Dedifferentiated amniotic fluid mesenchymal stem cell (primary cell): ENCODE measurements at regions not wholly inside any gene's neighbourhood (a gene's known extent, or its start where the extent isn't known, plus 50 kb on each side); places are given as distances from the start of the nearest gene placed in this dataset.

Experiments used
- DNase-seq: peaks from one replicate; pipeline ENCODE4 v3.0.0-alpha.2; 2016; ENCODE audit errors: extremely low spot score

DNA sequence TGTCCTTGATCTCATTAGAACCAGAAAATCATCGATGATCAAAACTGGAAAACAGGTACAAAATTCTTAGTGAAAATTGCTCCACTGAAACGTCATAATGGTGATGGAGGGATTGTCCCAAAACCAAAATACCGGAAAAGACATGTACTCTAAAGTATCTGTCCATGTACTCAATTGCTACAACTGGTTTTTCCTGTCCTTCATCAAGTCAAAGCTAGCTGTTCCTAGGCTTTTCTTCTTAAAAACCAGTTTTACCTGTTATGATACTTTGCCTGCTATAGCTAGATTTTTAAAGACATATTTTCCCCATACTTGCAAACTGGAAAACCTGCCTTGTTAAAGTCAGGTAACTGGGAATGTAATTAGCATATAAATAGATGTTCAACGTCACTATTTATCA lies 50.5 kb upstream of the LRRC1 start:
- no peak for DNase-seq

DNA sequence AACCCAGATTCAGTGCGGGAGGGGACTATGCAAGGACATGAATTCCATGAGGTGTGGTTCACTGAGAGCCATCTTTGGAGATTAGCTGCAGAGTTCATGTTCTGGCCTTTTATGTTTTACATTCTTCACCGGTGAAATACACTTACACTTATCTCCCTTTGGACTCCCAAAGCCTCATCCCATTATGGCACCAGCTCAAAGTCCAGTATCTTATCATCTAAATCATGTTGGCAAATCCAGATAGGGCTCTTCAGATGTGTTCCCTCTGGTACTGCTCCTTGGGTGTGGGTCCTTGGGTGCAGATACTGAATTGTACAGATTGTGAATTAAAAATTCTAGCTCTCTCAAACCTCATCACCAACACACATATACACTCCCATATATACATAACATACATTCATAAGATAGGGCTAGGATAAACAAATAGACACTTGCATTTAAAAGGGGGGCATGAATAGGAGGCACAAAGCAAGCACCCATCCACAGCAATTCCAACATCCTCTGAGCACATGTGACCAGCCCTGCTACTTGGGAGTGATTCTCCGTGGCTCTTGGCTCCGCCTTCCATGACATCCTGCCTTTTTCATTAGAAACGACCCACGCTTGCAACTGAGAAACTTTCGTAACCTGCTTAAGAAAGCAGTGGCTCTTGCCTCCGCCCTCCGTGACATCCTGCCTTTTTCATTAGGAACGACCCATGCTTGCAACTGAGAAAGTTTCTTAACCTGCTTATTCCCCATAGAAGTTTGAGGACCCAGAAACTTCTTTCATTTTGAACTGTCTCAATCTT lies 53.6 kb upstream of the LRRC1 start:
- DNase-seq, result no peak

DNA sequence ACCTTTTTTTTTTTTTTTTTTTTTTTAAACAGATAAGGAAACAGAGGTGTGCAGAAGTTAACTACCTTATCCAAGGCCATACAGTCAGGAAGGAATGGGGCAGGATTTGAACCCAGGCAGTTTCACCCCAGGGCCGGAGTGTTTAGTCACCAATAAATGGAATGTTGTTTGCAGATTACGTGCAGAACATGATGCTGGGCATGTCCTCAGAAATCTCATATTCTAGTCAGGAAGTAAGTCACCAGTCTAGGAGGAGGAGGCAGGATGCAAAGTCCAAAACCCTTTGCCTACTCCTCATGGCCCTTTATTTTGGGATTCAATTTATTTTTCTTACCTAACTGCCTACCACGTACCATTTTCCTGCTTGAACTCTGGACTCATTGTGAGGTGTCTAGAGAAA lies 57.1 kb upstream of the LRRC1 start:
- no peak for DNase-seq

DNA sequence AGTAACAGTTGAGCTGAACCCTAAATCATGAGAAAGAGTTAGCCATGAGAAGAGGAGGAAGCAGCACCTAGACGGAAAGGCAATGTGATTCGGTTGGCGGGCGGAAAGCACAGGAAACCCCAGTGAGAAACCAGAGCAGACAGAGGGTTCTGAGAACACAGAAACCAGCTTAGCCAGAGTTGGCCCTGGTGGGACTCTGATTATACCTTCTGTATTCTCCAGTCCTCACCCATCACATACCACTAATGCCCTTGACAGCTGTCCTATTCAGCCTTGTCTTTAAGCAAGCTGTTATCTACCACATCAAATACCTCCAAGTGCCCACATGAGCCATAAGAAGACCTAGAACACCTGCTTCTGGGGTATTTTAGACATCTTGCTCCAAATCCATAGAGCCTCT lies 58.9 kb upstream of the LRRC1 start:
- no peak for DNase-seq

DNA sequence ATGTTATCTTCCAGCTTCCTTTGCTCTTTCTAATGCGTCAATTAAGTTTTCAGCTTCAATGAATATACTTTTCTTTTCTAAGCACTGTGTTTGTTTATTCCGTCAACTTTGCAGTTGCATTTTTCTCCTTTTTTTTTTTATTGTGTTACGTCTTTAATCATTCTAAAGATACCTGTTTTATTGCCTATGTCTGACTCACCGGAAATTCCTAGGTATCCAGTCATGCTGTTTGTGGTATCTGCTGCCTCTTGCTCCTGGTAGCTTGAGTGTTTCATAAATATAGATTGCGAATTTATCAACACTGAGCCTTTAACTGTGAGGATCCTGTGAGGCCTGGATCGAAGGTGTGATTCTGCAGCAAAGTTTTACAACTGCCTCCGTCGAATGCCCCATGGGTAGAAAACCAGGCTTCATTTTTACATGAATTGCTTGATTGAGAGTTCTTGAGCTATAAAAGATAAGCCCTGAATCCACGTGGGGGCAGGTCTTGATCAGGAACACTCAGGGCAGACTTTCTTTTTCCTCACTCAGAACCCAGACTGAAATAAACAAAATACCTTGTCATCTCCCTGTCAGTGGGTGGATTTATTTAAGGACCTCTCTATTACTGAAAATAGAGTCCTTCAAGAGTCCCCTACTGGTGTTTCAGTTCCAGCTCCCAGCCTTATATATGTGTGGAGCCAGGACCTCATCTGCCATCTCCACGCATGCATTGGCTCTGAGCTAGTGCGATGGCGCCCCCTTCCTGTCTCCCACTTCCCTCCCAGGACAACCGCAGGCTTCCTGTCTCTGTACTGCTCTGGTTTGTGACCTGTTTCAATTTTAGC lies 60.1 kb upstream of the LRRC1 start:
- DNase-seq, result no peak

DNA sequence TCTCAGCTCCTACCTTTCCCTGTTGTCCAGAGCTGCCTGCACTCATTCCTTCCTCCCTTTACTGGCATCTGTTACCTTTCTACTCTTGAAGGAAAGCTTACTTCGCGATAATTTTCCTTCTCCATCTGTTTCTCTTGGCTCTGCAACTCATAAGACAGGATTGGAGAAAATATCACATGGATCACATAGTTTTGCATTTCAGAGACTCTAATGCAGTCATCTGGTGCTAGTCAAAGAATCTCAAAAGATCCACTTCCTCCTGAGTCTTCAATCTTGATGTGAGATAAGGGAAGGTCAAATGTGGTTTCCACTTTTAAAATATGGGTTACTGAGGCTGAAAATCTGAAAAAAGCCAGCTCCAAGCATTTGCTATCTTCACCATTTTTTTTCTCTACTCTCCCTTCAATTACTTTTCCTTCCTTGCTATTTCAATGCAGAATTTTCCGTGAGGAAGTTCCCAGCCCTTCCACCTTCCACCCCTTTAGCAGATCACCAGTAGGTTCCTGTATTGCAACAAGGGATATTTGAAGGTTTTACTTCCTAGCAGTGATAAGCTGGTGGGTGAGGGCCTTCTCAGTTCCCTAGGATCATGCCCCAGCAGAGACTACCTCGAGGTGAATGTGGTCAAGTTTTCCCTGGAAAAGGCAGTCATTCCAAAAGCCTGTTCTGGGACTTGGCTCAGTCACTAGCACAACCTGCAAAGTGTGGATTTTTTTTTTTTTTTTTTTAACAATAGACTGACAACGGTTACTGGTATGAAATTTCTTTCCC lies 62.8 kb upstream of the LRRC1 start:
- no peak for DNase-seq

DNA sequence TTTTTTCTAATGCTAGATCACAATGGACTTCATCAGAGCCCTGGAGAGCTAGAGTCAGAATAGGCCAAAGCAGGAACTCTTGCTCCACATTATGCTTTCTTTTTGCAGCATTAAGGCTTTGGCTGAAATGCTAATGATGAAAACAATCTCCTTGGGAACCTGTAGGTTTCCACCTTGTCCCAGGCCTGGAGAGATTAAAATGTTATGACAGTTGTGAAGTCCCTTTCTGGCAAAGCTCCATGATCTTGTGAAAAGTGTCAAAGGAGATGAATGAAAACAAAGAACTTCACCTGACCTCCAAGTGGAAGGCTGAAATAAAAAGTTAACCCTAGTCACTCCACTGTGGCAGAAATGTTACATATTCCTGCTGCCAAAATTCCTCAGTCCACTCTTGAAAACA lies 64.0 kb upstream of the LRRC1 start:
- no peak for DNase-seq

DNA sequence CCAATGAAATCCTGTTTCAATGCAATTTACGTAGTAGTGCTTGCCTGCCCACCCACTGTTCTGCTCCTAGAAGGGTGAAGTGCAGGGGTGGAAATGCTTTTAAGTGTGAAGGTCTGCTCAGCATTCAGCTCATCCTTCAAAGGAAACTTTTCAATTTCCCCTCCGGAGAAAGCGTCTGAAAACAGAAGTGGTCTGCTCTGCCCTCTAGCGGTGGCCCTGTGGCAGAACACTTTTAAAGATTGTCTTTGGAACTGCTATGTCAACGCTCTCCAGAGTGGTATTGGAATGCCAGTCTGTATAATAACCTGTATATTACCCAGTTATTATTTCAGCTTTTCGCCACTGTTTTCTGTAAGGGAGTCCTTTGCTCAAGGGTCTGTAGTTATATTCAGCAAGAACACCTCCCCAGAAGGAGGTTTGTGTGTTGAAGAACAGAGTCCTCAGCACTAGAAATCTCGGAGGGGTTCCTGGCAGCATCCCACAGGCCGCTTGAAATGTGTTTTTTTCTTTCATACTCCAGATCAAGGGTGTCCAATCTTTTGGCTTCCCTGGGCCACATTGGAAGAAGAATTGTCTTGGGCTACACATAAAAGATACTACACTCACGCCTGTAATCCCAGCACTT lies 63.1 kb upstream of the KLHL31 start:
- DNase-seq, result no peak

DNA sequence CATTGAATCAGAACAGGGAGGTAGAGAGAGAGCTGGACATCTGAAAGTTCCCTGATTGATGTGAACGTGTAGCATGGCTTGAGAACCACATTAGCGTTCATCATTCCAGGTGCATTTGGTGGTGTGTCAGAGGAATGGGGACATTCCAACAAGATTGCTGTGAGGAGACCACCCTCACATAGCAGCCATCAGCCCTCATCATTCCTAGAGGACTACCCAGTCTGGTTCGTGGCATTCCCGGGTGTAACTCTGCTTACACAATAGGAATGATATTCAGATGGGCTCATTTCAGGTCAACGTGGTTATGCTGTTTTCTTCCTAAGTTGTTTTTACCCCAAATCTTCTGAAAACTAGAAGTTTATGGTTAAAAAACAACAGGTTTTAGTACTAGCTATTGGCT lies 62.2 kb upstream of the KLHL31 start:
- DNase-seq, result no peak

DNA sequence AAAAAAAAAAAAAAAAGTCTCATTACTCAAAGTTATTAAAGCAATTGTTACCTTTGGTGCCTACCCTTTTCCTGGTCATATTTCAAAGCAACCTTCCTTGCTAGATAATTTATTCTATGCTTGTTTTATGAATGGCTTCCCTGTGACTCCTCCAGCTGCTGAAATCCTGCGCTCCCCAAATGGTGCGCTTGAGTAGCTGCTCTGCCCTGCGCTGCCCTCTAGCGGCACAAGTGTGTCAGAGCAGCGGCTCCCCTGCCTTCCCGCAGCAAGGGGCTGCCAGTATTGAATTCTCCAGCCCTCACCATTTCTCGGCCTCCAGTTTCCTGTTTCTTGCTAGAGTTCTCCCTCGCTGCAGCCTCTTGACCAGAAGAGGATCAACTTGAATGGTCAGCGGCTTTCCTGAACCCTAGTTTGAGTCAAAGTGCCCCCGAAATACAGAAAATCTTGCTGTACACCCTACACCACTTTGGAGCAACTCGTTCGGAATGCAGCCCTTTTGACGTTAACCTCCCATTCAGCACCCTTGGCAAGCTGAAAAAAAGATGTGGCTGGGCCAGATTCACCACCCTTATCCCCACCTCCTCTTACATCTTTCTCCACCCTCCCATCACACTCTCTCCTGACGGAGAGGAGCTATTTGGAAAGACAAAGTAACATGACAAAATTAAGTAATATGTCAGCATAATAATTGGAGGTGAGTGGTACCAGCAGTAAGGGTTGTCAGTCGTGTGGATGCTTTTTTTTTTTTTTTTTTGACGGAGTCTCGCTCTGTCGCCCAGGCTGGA lies 60.4 kb upstream of the KLHL31 start:
- DNase-seq, result peak; percentile 43

DNA sequence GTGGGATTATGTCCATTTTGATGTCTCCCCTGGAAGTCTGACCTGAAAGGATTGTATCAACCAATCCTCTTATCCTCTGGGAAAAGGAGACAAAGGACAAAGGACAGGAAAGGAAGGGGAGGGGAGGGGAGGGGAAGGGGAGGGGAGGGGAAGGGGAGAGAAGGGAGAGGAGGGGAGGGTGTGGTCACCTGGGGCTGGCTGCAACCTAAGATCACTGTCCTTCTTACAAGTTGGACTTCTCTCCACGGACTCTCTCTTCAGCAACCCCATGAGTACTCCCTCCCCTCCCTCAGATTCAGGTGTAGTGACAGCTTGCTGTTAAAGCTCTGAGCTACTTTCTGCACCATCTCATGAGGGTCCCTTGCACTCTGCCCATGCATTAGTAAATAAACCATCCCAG lies 58.9 kb upstream of the KLHL31 start:
- no peak for DNase-seq

DNA sequence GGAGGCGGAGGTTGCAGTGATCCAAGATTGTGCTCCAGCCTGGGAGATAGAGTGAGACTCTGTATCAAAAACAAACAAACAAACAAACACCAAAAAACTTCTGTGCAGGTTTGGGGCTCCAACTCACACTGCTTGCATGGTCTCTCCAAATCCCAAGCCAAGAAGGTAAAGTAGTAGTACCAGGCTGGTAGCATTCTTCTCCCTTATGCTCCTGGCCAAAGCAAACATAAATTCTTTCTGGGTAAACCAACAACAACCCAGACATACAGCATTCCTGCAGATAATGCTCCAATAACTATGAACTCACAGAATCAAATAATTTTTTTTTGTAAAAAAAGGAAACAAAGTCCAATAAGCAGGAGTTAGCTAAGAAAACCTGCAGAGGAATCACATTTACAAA lies 57.8 kb upstream of the KLHL31 start:
- DNase-seq, result no peak

DNA sequence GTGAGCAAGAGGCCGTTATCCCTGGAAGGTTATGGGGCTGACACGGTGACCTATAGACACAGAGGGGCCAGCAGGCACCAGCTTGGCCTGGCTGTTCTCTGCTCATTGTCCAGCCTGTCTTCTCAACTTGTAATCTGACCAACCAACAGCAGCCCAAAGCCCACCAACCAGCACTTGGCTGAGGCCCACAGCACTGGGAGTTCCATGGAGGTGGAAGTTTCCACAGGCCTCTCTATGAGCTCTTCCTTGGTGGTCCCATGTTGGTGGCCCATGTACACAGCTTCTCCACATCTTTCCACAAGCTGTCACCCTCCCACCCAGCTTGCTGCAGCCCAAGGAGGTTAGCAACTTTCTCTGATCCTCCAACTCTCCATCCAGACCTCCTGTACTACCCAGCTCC lies 56.2 kb upstream of the KLHL31 start:
- no peak for DNase-seq

DNA sequence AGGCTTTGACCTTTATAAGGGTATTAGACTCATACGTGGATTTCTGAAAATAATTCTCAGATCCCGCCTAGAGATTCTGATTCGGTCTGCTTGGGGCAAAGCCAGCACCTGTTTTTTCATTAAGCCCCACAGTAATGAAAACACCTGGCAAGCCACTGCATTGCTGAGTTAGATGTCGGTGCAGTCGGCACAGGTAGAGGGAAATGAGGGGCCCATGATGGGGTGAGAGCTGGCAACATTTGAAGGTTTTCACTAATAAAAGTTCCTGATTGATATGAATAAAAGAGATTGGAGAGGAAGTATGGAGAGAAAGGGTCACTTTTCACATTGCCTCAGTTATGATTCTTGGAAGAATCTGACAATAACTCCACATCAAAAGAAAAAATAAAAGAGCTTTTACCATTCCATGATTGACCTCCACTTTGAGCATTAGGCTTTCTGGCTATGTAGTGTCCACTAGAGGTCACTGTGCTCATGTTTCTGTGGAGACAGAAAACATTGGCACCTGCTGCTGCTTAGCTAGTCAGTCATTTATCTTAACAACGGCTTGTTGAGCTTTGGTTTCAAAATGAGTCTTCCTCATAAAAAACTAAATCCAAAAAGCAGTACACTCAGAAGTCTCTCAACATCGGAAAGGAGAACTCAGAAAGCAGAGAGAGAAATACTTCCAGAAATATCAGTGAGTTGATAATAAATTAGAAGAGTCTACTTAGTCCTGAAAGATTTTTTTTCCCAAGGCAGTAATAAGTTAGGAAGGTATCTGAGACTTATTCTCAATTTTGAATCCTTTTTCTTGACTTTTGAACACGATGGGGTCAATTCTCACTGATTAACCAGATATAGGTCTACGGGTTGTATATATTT lies 53.3 kb upstream of the KLHL31 start:
- DNase-seq, result peak; percentile 85

DNA sequence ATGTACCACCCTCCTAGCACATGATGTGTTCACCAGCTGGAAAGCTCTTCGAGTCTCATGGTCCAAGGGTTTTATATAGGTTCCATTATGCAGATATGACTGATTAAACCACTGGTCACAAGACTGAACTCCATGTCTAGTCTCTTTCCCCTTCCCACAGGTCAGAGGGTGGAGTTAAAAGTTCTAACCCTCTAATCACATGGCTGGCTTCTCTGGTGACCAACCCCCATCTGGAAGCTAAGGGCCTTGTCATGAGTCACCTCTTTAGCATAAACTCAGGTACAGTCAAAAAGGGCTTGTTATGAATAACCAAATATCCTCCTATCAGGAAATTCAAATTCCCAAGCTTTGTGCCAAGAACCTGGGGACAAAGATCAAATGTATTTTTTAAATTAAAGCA lies 52.0 kb upstream of the KLHL31 start:
- DNase-seq, result no peak

DNA sequence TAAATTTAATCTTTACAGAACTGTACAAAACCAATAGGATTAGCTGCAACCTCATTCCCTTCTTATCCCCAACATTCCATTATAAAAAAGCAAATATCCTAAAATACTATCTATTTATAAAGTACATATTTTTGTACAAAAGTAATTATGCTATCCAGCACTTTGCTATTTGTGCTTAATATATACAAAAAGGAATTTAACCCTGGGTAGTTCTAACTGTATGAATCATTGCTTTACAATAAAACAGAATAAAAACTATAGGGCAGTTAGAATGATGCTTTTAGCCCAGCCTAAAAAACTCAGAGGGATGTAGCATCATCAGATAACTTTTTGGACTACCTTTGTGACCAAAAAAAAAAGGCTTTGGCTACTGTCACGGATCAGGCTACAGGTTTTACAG lies 49.9 kb upstream of the KLHL31 start:
- no peak for DNase-seq
